NCI-H82 (cell line): ENCODE measurements at regions not wholly inside any gene's neighbourhood (a gene's known extent, or its start where the extent isn't known, plus 50 kb on each side); places are given as distances from the start of the nearest gene placed in this dataset.
"Not testable (repeated sequence)": the region's sequence is repeated elsewhere in the genome, so short reads cannot be mapped to it uniquely, and the experiment has no call there.

Experiments
- DNase-seq: peaks from one replicate; lab custom pipeline; 2025; lab: John Stamatoyannopoulos, UW

DNA sequence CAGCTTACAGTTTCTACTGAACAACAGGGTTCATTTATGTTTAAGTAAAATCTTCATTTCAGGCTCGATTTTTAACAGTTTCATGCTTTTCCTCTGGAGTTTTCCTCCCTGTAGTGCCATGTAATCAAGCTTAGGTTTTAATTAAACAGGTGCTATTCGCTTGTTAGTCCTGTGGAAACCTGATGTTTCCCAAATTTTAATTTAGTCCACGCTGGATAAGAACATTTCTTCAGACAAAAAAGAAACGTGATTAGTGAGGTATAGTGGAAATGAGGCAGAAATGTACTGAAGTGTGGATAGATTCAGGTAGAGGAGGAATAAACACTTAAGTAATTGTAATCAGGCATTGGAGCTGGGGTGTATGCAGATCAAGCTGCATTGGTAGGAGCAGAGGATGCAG lies 1217.5 kb downstream of the AACS start:
- no peak for DNase-seq

DNA sequence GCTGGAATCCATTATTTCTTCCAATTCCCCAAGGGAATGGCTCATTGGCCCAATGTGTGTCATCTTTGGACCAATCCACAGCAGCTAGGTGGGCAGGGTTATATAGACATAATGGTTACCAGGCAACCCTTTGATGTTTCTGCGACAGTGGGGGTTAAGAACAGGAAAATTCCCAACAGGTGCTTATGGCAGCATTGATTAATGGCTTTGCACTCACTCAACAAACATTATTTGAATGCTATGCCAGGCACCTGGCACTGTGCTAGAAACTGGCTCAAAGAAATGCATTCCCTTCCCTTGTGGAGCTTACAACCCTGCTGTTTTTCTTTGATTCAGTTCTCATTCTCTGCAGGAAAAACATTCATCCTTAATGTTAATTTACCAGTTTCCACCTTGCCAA lies 1221.0 kb downstream of the AACS start:
- no peak for DNase-seq

DNA sequence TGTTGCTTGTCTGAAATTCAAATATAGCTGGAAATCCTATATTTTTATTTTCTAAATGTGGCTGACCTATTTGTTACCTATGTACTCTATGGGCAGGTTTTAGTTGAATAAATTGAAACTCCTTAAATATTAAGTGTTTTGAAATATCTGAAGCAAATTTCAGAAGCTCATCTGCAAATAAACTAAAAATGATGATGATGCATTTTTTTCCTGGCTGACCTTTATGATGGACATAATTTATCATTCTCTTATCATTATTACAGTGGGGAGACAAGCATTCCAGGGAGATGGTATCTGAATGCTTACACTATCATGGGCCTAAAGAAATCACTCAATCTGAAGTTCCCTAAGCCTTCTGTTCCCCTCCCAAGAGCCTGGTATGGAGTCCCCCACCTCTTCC lies 1225.2 kb downstream of the AACS start:
- DNase-seq: no peak

DNA sequence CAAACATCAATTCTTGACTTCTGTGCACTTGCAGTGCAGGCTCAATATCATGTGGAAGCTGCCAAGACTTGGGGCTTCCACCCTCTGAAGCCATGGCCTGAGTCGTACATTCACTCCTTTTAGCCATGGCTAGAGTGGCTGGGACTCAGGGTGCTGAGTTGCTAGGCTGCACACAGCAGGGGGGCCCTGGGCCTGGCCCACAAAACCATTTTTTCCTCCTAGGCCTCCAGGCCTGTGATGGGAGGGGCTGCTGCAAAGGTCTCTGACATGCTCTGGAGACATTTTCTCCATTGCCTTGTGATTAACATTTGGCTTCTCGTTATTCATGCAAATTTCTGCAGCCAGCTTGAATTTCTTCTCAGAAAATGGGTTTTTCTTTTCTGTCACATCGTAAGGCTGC lies 1226.8 kb downstream of the AACS start:
- DNase-seq: not testable (repeated sequence)

DNA sequence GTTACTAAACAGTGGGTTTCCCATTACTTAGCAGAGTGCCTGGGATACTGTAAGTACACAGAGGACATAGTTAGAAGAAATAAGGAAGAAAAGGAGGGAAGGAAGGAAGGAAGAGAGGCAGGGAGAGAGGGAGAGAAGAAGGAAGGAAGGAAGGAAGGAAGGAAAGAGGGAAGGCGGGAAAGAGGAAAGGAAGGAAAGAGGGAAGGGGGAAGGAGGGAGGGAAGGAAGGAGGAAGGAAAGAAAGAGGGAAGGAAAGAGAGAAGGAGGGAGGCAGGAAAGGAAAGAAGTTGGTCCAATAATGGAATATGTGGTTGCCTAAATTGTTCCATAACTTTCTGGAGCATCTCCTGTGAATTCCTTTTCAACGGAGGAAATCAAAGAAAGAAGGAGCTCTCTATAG lies 1230.4 kb downstream of the AACS start:
- DNase-seq: no peak

DNA sequence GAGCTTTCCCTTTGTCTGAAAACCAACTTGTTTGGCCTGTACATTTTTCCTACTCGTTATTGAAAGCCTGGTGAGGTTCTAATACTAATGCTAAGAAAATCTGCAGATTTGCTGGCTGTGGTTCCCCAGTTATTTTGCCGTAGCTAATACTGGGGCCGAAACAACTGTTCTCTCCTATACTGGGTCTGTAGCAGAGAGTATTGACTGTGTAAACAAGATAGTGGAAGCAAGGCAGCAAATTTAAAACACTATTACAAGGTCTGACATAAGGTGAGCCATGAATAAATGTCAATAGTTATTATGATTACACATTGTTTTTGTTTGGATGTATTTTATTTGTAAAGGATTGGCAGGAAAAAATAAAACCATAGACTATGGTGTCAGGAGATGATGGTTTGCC lies 1244.0 kb downstream of the AACS start:
- no peak for DNase-seq

DNA sequence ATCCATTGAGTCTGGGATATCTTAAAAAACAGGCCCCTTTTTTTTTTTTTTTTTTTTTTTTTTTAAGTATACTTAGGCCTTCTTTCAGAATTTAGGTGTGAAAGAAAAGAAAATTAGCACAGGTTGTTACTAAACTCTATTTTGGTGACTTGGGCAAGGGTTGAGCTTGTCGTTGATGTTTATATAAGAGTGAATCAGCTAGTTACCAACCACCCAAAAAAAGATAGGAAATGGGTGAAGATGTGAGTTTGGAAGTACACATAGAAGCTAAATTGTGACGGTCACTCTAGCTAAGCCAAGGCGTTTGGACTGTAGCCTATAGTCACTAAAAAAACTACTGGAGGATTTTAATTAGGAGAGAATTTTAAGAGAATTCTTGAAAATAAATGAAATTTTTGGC lies 1247.2 kb downstream of the AACS start:
- no peak for DNase-seq

DNA sequence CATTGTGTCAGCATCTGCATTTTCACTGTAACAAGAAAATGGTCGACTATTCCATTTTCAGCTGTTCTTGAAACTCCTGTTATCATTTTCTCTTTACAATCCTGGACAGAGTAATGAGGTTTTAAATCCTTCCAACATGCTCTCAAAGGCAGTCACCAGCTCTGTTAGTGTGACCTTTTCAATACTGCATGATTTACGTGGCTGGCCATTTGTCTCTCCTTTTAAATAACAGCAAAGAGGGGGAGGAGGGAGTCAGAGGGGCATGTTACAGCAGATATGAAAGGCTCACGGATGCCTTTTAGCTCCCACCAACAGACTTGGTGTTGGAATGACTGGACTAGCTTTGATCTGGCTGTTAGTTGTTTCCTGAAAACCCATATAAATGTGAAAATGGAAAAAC lies 1251.2 kb downstream of the AACS start:
- DNase-seq: no peak

DNA sequence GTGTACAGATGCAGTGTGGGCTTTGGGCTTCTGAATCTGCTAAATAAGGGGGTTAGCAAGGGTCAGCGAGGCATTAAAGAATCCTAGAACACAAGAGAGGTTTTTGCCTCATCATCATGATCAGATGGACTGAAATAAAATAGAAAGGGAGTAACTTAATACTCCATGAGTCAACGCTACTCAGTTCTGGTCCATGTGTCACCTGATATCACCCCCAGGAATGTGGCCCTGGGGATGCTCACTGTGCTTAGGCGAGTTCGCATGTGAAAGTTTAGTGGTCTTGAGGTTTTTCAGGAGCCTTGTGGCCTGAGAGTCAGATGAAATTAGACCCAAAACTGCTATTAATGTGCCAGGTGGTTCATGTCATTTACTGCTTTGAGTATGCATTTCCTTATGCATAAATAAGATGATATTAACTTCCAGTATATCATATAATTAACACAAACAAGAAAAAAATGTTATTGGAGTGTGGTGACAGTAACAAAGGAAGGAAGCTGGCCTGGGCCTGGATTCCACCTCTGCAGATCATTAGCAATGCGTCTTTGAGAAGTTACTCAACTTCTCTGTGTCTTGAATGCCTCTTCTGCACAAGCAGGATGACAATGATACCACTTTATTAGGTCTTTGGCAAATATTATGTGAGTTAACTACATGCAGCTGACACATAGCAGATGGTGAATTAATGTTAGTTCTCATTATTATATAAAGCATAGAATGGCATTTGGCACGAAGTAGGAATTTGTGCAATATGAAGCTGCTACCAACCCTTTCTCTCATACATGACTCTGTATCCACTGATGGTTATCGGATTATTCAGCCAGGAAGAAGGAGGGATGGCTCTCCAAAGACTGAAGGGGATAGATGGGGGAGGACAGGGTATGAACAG lies 1272.6 kb downstream of the AACS start:
- DNase-seq: no peak

DNA sequence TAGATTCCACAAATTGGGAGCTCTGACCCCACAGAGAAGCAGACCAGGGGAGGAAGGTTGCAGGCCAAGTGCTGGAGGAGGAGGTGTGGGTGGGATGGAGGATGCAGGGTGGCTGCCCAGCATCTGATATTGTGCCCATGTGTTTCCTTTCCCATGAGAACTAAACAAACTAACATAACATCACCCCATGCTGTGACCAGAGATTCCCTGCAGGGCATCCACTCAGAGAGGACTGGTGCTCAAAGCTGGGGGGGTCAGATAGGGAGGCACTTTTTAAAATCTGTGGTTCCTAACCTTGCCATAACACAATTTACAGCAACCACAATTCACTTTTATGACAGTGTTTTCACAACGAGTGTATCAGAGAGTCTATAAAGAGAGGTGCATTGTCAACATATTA lies 1277.6 kb downstream of the AACS start:
- DNase-seq: no peak

DNA sequence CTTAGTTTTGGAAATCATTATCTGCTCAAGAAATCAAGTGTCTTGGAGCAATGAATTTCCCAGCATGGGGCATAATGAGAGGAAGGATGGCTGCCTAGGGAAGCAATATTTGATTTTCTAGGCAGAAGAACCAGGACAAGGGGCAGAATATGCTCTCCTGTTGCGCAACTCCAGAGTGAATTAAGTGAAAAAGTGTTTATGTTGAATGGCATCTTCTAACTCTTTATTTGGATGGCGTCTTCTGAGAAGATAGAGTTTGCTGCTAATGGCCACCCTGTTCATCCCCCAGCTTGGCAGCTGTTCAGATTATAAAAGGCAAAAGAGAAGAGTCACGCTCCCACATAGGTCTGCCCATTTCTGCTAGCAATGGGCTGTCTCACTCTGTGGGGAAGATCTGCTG lies 1278.1 kb downstream of the AACS start:
- no peak for DNase-seq

DNA sequence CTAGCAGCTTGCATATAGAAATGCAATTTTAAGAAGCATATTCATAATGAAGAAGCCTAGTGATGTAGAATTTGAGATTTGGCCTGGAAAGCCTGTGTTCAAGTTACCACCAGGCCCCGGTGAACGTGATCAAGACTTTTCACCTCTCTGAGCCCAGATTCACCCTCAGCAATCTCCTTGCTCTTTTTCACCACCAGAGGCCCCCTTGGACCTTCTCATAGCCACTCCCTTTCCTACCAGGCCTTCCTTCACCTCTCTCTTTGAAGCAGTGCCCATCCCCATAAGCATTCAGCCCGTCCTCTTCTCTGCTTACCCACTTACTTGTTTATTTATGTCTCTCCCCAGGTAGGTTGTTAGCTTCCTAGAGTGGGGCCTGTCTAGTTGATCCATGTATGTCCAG lies 1280.9 kb downstream of the AACS start:
- DNase-seq: no peak

DNA sequence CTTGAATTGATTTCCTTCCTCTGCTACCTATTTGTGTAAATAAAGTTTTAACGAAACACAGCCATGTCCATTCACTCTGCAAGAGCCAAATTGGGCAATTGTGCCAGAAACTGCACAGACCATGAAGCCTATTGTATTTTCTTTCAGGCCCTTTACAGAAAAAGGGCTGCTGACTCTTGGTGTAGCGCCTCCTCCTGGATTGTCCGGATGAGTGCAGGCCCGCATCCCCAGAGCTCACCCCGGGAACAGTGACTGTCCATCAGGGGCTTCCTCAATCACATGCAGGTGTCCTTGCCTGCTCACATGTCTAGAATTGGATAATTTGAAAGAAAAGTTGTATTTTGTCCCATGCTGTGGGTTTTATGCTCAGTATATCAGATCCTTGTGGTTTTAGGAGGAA lies 1282.2 kb downstream of the AACS start:
- DNase-seq: no peak

DNA sequence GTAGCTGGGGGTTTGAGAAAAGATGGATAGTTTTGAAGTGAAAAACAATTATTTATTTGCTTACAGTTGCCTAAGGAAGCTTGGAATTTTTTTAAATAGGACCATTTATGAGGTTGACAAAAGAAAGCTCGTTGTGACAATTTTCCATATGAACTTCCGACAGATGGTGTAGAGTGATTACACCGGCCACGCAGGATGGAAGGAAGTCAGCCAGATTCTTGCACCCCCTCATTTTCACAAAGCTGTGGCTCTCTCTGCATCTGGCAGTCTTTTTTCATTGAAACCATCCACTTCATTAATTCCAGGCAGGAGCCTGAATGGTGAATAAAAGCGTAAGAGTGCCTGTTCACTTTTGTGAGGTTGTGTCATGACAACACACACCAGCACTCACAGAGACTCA lies 1284.1 kb downstream of the AACS start:
- no peak for DNase-seq

DNA sequence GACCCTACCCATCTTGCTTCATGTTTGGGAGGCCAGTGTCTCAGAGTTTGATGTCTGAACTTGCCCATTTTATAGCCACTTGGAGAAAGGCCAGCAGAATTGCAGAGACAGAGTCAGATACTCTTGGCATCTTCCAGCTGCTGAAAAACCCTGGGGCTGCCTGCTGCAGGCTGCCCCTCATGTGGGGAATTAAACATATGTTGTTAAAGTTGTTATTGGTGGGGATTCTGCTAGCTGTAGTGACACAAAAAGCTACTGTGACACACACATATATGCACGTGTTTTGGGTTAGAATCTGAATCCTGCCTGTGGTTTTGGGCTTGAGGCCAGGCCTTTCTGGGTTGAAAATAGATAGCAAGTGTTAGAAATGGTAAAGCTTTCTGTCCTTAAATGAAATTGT lies 1288.4 kb downstream of the AACS start:
- DNase-seq: no peak

DNA sequence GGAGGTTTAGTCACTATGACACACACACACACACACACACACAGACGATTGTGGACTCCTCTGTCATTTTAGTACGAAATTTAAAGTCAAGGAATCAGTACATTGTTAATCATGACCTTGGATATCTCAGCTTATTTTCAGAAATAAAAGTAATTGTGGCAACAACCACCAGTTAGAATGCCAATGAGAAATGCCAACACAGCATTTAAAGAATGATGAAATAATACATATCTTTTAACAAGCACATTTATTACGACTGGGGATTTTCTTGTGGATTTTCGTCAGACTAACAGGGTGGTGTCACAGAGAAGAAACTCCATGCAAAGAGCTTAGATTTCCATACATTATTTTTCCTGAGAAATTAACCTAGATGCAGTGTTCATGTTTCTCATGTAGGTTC lies 1289.4 kb downstream of the AACS start:
- DNase-seq: no peak

DNA sequence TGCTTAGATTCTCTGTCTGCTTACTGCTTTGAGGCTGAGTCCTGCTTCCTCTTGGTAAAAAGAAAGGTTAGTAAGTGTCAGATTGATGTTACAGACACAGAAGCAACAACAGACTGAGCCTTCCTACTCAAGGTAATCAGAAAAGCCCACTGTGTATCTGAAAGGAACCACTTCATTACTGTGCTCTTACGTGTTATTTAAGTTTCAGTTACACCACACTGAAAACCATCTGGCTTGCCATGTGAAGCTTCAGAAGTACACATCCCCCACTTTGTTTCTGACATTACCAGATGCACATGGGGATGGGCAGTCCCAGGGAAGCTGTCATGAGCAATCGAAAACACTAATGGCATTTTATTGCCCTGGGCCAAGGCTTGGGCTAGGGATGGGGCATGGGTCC lies 1290.1 kb downstream of the AACS start:
- DNase-seq: no peak

DNA sequence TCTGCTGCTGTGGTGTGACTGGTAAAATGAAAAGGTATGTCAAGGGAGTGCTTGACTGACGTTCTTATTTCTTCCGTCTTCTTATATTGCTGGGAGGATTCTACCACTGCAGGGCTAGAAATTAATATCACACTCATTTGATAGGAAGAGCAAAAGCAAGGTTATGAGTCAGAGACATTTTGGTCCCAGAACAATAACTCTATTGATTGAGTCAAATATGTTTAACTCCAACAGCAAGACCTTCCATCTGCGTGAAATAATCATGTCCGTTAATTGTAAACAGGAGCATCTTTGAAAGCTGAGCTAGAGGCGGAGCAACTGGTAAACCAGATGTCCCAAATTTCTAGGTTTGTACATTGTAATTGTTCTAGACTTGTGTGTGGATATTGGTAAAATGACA lies 1293.6 kb downstream of the AACS start:
- DNase-seq: no peak

DNA sequence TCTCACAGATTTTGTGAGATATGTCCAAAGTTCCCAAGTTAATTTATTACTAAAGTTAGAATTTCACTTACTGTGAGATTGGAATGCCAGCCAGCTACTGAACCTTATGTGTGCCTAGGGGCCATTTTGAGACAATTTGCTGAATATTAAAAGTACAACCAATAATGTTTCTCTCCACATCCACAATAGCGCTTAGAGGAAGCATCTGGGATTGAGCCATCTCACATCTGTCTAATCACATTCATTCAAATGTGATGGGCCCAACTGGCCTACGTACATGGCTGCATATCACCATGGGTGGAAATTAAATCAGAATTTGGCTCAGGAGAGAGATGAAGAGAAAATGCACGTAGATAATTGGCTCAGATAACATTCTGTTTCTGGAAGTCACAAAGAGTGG lies 1294.0 kb downstream of the AACS start:
- DNase-seq: no peak

DNA sequence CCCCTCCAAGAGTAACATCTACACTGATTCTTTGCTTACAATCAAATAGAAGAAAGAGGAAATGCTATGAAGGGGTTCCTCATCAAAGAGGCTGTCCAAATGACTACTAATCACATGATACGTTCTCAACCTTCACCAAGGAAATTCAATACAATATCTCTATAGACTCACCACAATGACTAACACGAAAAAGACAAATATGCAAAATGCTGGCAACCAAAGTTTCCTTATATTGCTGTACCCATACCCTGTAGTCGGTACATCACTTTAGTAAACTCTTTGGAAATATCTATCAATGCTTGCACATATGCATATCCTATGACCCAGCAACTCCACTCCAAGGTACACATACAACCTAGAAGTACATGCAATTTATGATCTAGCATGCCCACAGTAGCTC lies 1296.6 kb downstream of the AACS start:
- no peak for DNase-seq

DNA sequence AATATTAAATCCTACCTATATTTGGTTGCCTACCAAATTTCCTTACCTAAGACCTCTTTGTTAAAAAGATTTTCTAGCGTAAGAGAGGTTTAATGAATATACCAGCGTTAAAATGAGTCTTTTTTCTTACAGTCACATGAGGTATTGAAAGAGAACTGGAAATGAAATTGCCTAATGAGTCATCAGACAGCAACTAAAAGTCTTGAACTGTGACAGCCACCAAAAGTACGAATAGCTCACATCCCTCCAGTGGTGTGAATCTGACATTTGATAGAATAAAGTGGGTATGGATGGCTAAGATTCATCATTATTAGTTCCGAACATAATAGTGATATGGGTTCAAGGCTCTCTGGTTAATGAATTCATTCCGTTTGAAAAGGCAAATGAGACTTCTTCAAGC lies 1297.3 kb downstream of the AACS start:
- DNase-seq: no peak

DNA sequence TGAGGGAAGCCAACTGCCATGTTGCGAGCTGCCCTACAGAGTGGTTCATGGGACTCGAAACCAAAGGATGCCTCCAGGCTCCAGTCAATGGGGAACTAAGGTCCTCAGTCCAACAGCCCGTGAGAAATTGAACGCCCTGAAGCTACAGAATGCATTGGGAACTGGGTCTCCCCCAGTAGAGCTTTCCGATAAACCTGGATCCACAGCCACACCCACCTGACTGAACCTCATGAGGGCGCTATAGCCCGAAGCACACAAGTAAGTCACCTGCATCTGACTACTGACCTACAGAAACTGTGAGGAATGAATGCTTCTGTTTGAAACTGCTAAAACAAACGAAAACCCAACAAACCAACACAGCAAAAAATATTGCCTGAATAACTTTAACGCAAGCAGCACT lies 1297.7 kb downstream of the AACS start:
- DNase-seq: no peak

DNA sequence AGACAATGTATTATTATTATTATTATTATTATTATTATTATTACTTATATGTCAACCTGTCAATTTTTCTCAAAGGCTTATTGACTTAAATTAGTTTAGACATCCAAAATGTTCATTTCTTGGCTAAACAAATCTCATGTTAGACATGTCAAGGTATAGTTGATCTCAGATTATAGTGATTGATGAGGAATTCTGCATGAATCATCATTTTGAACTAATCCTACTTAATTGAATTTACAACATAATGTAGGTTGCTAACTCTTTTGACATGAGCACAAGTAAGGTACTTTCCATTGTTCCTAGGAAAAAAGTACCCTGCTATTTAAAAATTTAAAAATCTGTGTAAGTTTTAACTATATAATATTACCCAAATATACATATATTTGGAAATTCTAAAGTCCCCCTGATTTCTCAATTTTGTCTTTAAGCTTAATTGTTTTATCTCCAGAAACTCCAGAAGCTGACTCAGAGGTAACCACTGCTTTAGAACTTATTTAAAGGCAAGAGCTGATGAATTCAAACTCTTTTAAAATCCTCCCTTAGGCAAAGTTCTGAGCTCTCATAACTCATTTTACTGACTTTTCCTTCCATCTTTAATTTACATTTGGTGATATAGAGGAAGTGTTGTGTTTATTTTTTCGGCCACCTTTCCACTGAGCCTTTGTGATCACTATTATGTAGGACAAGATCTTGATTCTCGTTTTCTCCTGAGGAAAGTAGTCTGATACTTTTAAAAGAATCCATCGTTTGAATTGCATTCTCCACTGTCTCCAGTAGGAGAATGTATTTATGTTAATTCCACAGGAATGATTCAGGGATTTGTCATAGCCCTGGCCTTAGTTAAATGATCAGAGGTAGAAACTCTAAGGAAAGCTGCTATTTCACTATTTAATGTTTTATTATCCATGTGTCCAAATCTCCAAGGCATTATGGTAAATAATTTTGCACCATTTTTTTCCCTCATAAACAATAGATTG lies 1304.5 kb downstream of the AACS start:
- DNase-seq: no peak
